ENCODE measurements at regions not wholly inside any gene's neighbourhood (a gene's known extent, or its start where the extent isn't known, plus 50 kb on each side); places are given as distances from the start of the nearest gene placed in this dataset.

- TF ChIP-seq ZNF274 (IDR thresholded peaks at IDR 0.05; ENCODE audit: low read depth, low read length) (no peak), YY1 (IDR thresholded peaks at IDR 0.05; ENCODE audit: insufficient read depth, insufficient read length) (no peak)
Observed at GRCh38 chr5:61687371-61687770, 355.3 kb downstream of the ZSWIM6 start.

All from NT2/D1 (cell line).